Astrocyte (in vitro differentiated cells and primary cell): ENCODE measurements at regions not wholly inside any gene's neighbourhood (a gene's known extent, or its start where the extent isn't known, plus 50 kb on each side); places are given as distances from the start of the nearest gene placed in this dataset.

Source experiments
- DNase-seq: peaks from one replicate; pipeline ENCODE4 v3.0.0-alpha.2; 2010; ENCODE audit warnings: low read depth
- FAIRE-seq: peaks from 2 replicates; lab custom pipeline; 2011; peaks lifted over from hg19 to GRCh38; lab: Jason Lieb, UNC
- H2AFZ ChIP-seq: 2 replicates; pipeline ENCODE4 v1.6.0; 2012; ENCODE audit warnings: low read depth, low read length, inconsistent platforms
- H3K27ac ChIP-seq: 2 replicates; pipeline ENCODE4 v1.5.1; 2011; ENCODE audit warnings: low read depth, low read length, inconsistent platforms
- H3K27me3 ChIP-seq: 2 replicates; pipeline ENCODE4 v1.6.0; 2011; ENCODE audit warnings: low read length, inconsistent platforms; ENCODE audit not compliant: insufficient read depth
- H3K36me3 ChIP-seq: 2 replicates; pipeline ENCODE4 v1.5.1; 2011; ENCODE audit warnings: low read length, inconsistent platforms; ENCODE audit not compliant: insufficient read depth
- H3K4me1 ChIP-seq: 2 replicates; pipeline ENCODE4 v1.5.1; 2011; ENCODE audit warnings: low read length, inconsistent platforms; ENCODE audit not compliant: insufficient read depth
- H3K4me2 ChIP-seq: 2 replicates; pipeline ENCODE4 v1.6.0; 2012; ENCODE audit warnings: low read length, inconsistent platforms
- H3K4me3 ChIP-seq: 2 replicates; pipeline ENCODE4 v1.5.1; 2011; ENCODE audit warnings: low read depth, mild to moderate bottlenecking, low read length, inconsistent platforms; ENCODE audit not compliant: insufficient read depth
- H3K79me2 ChIP-seq: 2 replicates; pipeline ENCODE4 v1.6.0; 2012; ENCODE audit warnings: mild to moderate bottlenecking, low read length, inconsistent platforms; ENCODE audit not compliant: insufficient read depth
- H3K9ac ChIP-seq: 2 replicates; pipeline ENCODE4 v1.6.0; 2012; ENCODE audit warnings: mild to moderate bottlenecking, low read length, inconsistent platforms
- H3K9me3 ChIP-seq: 2 replicates; pipeline ENCODE4 v1.5.1; 2012; ENCODE audit warnings: low read depth, mild to moderate bottlenecking, low read length, inconsistent platforms; ENCODE audit not compliant: insufficient read depth
- H4K20me1 ChIP-seq: 2 replicates; pipeline ENCODE4 v1.6.0; 2012; ENCODE audit warnings: low read length, inconsistent platforms; ENCODE audit not compliant: insufficient read depth
- H3K27ac Mint-ChIP-seq: one replicate; pipeline ENCODE4 v1.8.0; 2021; ENCODE audit warnings: mild to moderate bottlenecking, mixed read lengths; ENCODE audit not compliant: unreplicated experiment
- H3K27me3 Mint-ChIP-seq: one replicate; pipeline ENCODE4 v1.8.0; 2021; ENCODE audit warnings: low read depth, mixed read lengths; ENCODE audit not compliant: unreplicated experiment
- H3K36me3 Mint-ChIP-seq: one replicate; pipeline ENCODE4 v1.8.0; 2021; ENCODE audit warnings: low read depth, mixed read lengths; ENCODE audit not compliant: unreplicated experiment
- H3K4me1 Mint-ChIP-seq: one replicate; pipeline ENCODE4 v1.8.0; 2021; ENCODE audit warnings: low read depth, mixed read lengths; ENCODE audit not compliant: unreplicated experiment
- H3K4me3 Mint-ChIP-seq: one replicate; pipeline ENCODE4 v1.8.0; 2021; ENCODE audit warnings: mild to moderate bottlenecking, moderate library complexity, mixed read lengths; ENCODE audit not compliant: unreplicated experiment
- H3K9me3 Mint-ChIP-seq: one replicate; pipeline ENCODE4 v1.8.0; 2021; ENCODE audit warnings: mild to moderate bottlenecking, mixed read lengths; ENCODE audit not compliant: unreplicated experiment
- EZH2 ChIP-seq: IDR thresholded peaks from 2 replicates; pipeline ENCODE4 v1.6.1; 2012; ENCODE audit warnings: mild to moderate bottlenecking, low read length, inconsistent platforms; ENCODE audit not compliant: insufficient read depth
- TF ChIP-seq, protein P1 (sequence below): IDR thresholded peaks from 2 replicates; pipeline ENCODE4 v1.5.1; 2011; ENCODE audit warnings: low read depth, mild to moderate bottlenecking, inconsistent platforms, low read length, moderate library complexity; ENCODE audit not compliant: insufficient read depth

DNA sequence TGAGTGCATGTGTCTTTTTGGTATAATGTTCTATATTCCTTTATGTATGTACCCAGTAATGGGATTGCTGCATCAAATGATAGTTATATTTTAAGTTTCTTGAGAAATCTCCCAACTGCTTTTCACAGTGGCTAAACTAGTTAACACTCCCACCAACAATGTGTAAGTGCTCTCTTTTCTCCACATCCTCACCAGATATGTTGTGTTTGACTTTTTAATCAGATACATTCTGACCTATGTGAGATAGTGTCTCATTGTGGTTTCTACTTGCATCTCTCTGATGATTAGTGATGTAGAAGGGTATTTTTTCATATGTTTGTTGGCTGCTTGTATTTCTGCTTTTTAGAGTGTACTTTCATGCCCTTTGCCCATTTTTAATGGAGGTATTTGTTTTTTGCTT is 62.8 kb upstream of the ALG10B start:
- H3K36me3 ChIP-seq = no peaks in the 10 kb centered on the region
- no peaks in the 10 kb centered on the region for H4K20me1 ChIP-seq
- H3K4me3 ChIP-seq = no peak overlapping the region
- no peaks in the 10 kb centered on the region for H3K4me1 ChIP-seq
- no peaks in the 10 kb centered on the region for H3K27me3 Mint-ChIP-seq
- H3K27ac Mint-ChIP-seq = no peak overlapping the region
- no peaks in the 10 kb centered on the region for H3K27me3 ChIP-seq
- no peaks in the 10 kb centered on the region for H3K36me3 Mint-ChIP-seq
- no peak for DNase-seq
- FAIRE-seq = no peak
- H3K79me2 ChIP-seq = no peaks in the 10 kb centered on the region
- TF ChIP-seq, protein P1, sequence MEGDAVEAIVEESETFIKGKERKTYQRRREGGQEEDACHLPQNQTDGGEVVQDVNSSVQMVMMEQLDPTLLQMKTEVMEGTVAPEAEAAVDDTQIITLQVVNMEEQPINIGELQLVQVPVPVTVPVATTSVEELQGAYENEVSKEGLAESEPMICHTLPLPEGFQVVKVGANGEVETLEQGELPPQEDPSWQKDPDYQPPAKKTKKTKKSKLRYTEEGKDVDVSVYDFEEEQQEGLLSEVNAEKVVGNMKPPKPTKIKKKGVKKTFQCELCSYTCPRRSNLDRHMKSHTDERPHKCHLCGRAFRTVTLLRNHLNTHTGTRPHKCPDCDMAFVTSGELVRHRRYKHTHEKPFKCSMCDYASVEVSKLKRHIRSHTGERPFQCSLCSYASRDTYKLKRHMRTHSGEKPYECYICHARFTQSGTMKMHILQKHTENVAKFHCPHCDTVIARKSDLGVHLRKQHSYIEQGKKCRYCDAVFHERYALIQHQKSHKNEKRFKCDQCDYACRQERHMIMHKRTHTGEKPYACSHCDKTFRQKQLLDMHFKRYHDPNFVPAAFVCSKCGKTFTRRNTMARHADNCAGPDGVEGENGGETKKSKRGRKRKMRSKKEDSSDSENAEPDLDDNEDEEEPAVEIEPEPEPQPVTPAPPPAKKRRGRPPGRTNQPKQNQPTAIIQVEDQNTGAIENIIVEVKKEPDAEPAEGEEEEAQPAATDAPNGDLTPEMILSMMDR = no peak
- TF ChIP-seq EZH2 = no peak
- H3K9me3 ChIP-seq = no peaks in the 10 kb centered on the region
- no peaks in the 10 kb centered on the region for H3K4me1 Mint-ChIP-seq
- H2AFZ ChIP-seq = no peak overlapping the region
- H3K4me2 ChIP-seq = no peak overlapping the region
- no peak overlapping the region for H3K9ac ChIP-seq
- peaks cover 11% of the 10 kb centered on the region for H3K9me3 Mint-ChIP-seq
- H3K27ac ChIP-seq = no peak overlapping the region
- H3K4me3 Mint-ChIP-seq = no peak overlapping the region

DNA sequence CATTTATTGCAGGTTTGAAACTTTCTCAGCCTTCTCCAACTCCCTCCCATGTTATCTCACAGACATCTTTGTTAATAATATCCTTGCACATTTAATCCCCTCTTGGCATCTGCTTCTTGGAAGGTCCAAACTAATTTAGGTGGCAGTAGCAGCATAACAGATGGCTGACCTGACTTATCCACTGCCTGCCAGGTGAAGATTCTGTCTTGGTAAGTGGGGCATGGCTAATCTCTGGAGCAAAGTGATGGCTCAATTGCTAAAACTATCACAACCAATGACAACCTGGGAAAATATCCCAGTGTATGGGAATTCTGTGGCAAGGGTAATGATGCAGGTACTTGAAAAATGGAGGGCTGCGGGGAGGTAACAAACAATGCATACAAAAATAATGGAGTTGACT is 58.2 kb upstream of the ALG10B start:
- no peak overlapping the region for H3K9ac ChIP-seq
- no peaks in the 10 kb centered on the region for H3K27me3 ChIP-seq
- no peak overlapping the region for H3K4me2 ChIP-seq
- H3K4me1 ChIP-seq = no peaks in the 10 kb centered on the region
- FAIRE-seq = no peak
- no peak overlapping the region for H3K4me3 ChIP-seq
- no peak overlapping the region for H3K27ac ChIP-seq
- H3K9me3 ChIP-seq = peaks cover 8% of the 10 kb centered on the region
- Mint-ChIP-seq H3K4me3 (no peak overlapping the region), H3K9me3 (peaks cover 14% of the 10 kb centered on the region), H3K4me1 (no peaks in the 10 kb centered on the region), H3K36me3 (no peaks in the 10 kb centered on the region), H3K27ac (no peak overlapping the region), H3K27me3 (no peaks in the 10 kb centered on the region)
- TF ChIP-seq EZH2 = no peak
- TF ChIP-seq, protein P1 = no peak
- no peak for DNase-seq
- no peaks in the 10 kb centered on the region for H4K20me1 ChIP-seq
- no peak overlapping the region for H2AFZ ChIP-seq
- H3K36me3 ChIP-seq = no peaks in the 10 kb centered on the region
- no peaks in the 10 kb centered on the region for H3K79me2 ChIP-seq
